A673 (cell line): ENCODE measurements at regions not wholly inside any gene's neighbourhood (a gene's known extent, or its start where the extent isn't known, plus 50 kb on each side); places are given as distances from the start of the nearest gene placed in this dataset.
"Not testable (repeated sequence)": the region's sequence is repeated elsewhere in the genome, so short reads cannot be mapped to it uniquely, and the experiment has no call there.

Experiments
- BruUV-seq: library from RNA; stranded (reverse); fragments of 400-500 nt; replicated peaks from 2 replicates; lab custom pipeline; 2021; lab: Mats Ljungman, UMichigan
- CTCF ChIA-PET: fragments of 300-600 bp; sonication (Branson Sonifier 250); formaldehyde crosslinking; loops from one replicate; lab custom pipeline; 2022; ENCODE audit warnings: antibody characterized with exemption; lab: Charles Lee
- POLR2A ChIA-PET: fragments of 300-600 bp; sonication (Branson Sonifier 250); formaldehyde crosslinking; loops from one replicate; lab custom pipeline; 2022; ENCODE audit warnings: antibody characterized with exemption; ENCODE audit not compliant: low non-redundant PET; lab: Charles Lee
- DNase-seq: peaks from one replicate; pipeline ENCODE4 v3.0.0-alpha.2; 2015; ENCODE audit warnings: low spot score
- H3K27ac ChIP-seq: fragments of 200-600 bp; sonication (generic); 2 replicates; pipeline ENCODE4 v1.5.1; 2016; ENCODE audit warnings: mixed run types, low read depth, mild to moderate bottlenecking, mixed read lengths, antibody characterized with exemption, low read length; ENCODE audit not compliant: poor library complexity, severe bottlenecking
- H3K27me3 ChIP-seq: fragments of 200-600 bp; sonication (generic); replicated peaks from 2 replicates; pipeline ENCODE4 v1.6.1; 2017; ENCODE audit warnings: mixed run types, low read depth, mild to moderate bottlenecking, mixed read lengths, antibody characterized with exemption, low read length; ENCODE audit not compliant: insufficient read depth, poor library complexity
- H3K36me3 ChIP-seq: fragments of 200-600 bp; sonication (generic); 2 replicates; pipeline ENCODE4 v1.6.1; 2016; ENCODE audit warnings: mixed run types, mild to moderate bottlenecking, mixed read lengths, antibody characterized with exemption, low read length; ENCODE audit not compliant: insufficient read depth, poor library complexity, severe bottlenecking
- H3K4me1 ChIP-seq: fragments of 200-600 bp; sonication (generic); 2 replicates; pipeline ENCODE4 v1.6.1; 2017; ENCODE audit warnings: mixed run types, mild to moderate bottlenecking, mixed read lengths, antibody characterized with exemption, low read length; ENCODE audit not compliant: insufficient read depth, poor library complexity, severe bottlenecking
- H3K4me3 ChIP-seq: fragments of 200-600 bp; sonication (generic); 2 replicates; pipeline ENCODE4 v1.5.1; 2016; ENCODE audit warnings: low read depth, mixed run types, mild to moderate bottlenecking, mixed read lengths, low read length; ENCODE audit not compliant: poor library complexity, severe bottlenecking
- H3K9me3 ChIP-seq: fragments of 200-600 bp; sonication (generic); 2 replicates; pipeline ENCODE4 v1.6.1; 2016; ENCODE audit warnings: mixed run types, low read depth, mild to moderate bottlenecking, mixed read lengths, antibody characterized with exemption, low read length; ENCODE audit not compliant: poor library complexity, severe bottlenecking
- CTCF ChIP-seq: fragments of 300-800, 200-600 bp; sonication (generic); conservative IDR thresholded peaks from 2 replicates; pipeline ENCODE4 v1.5.1; 2017; ENCODE audit warnings: low read depth, mild to moderate bottlenecking, antibody characterized with exemption, low read length, moderate library complexity, mixed read lengths
- EZH2 ChIP-seq: fragments of 200-600 bp; sonication (generic); IDR thresholded peaks from 2 replicates; pipeline ENCODE4 v1.6.1; 2017; ENCODE audit warnings: borderline replicate concordance, low read depth, mild to moderate bottlenecking, mixed read lengths, antibody characterized with exemption, low read length; ENCODE audit not compliant: poor library complexity, severe bottlenecking
- intact Hi-C: fragments of 100-400 bp; cut with micrococcal nuclease; formaldehyde crosslinking; loops from one replicate; pipeline ENCODE4 v1.10.0; 2022; ENCODE audit not compliant: unreplicated experiment

GRCh38 chr6:15907914-15908518 lies 220.9 kb upstream of the MYLIP start:
- Histone ChIP-seq H3K4me3 (no peak overlapping the region), H3K4me1 (no peaks in the 10 kb centered on the region), H3K36me3 (no peaks in the 10 kb centered on the region), H3K9me3 (no peaks in the 10 kb centered on the region), H3K27ac (no peak overlapping the region), H3K27me3 (no peaks in the 10 kb centered on the region)
- ChIA-PET POLR2A (no interaction called here), CTCF (no interaction called here)
- intact Hi-C loops = no loop called here
- TF ChIP-seq EZH2 (no peak), CTCF (no peak)
- no peak for DNase-seq
- BruUV-seq = no TSS peak

GRCh38 chr6:15907220-15907913 lies 221.5 kb upstream of the MYLIP start:
- H3K36me3 ChIP-seq, BruUV-seq, H3K9me3 ChIP-seq, H3K27me3 ChIP-seq, DNase-seq, H3K4me1 ChIP-seq, H3K4me3 ChIP-seq, H3K27ac ChIP-seq, CTCF ChIA-PET, intact Hi-C loops, POLR2A ChIA-PET: not testable (repeated sequence)

GRCh38 chr6:15906420-15907016 lies 222.4 kb upstream of the MYLIP start:
- POLR2A ChIA-PET = no interaction called here

More at GRCh38 chr6:15906420-15907016, 222.4 kb upstream of the MYLIP start:
- no peaks in the 10 kb centered on the region for H3K9me3 ChIP-seq
- intact Hi-C loops = no loop called here
- no peaks in the 10 kb centered on the region for H3K36me3 ChIP-seq
- CTCF ChIA-PET = no interaction called here
- H3K4me1 ChIP-seq = no peaks in the 10 kb centered on the region
- H3K27ac ChIP-seq = no peak overlapping the region
- no peak for DNase-seq
- BruUV-seq = no TSS peak
- H3K27me3 ChIP-seq = no peaks in the 10 kb centered on the region
- TF ChIP-seq EZH2 (no peak), CTCF (no peak)
- H3K4me3 ChIP-seq = no peak overlapping the region
